Suppressor macrophage (primary cell): ENCODE measurements at regions not wholly inside any gene's neighbourhood (a gene's known extent, or its start where the extent isn't known, plus 50 kb on each side); places are given as distances from the start of the nearest gene placed in this dataset.
"Not testable (repeated sequence)": the region's sequence is repeated elsewhere in the genome, so short reads cannot be mapped to it uniquely, and the experiment has no call there.

Experiments used
- DNase-seq, 4 experiments: peaks; one replicate each; pipeline ENCODE4 v3.0.0-alpha.2; 2020 to 2022

GRCh38 chr9:103242486-103242885, 247.4 kb downstream of the CYLC2 start:
- no peak for DNase-seq

GRCh38 chr9:103243553-103243952, 248.4 kb downstream of the CYLC2 start:
- no peak for DNase-seq

- DNase-seq = no peak
Observed at GRCh38 chr9:103245369-103245768, 250.2 kb downstream of the CYLC2 start.

GRCh38 chr9:103261951-103262350, 266.8 kb downstream of the CYLC2 start:
- DNase-seq = no peak

- no peak for DNase-seq
Observed at GRCh38 chr9:103266064-103266463, 270.9 kb downstream of the CYLC2 start.

GRCh38 chr9:103277240-103277639, 282.1 kb downstream of the CYLC2 start:
- DNase-seq = no peak

- DNase-seq = no peak
Observed at GRCh38 chr9:103281126-103281525, 286.0 kb downstream of the CYLC2 start.

- DNase-seq = no peak
Observed at GRCh38 chr9:103287361-103287760, 292.2 kb downstream of the CYLC2 start.

- DNase-seq = no peak
Observed at GRCh38 chr9:103296189-103296588, 301.1 kb downstream of the CYLC2 start.

GRCh38 chr9:103301051-103301450, 305.9 kb downstream of the CYLC2 start:
- DNase-seq = no peak

- DNase-seq = no peak
Observed at GRCh38 chr9:103304797-103305196, 309.7 kb downstream of the CYLC2 start.

GRCh38 chr9:103319979-103320378, 324.8 kb downstream of the CYLC2 start:
- no peak for DNase-seq

GRCh38 chr9:103323699-103324098, 328.6 kb downstream of the CYLC2 start:
- DNase-seq = no peak

GRCh38 chr9:103335461-103335860, 340.3 kb downstream of the CYLC2 start:
- no peak for DNase-seq

- no peak for DNase-seq
Observed at GRCh38 chr9:103355000-103355399, 359.9 kb downstream of the CYLC2 start.

GRCh38 chr9:103357980-103358379, 362.8 kb downstream of the CYLC2 start:
- DNase-seq = not testable (repeated sequence)

GRCh38 chr9:103361906-103362305, 366.8 kb downstream of the CYLC2 start:
- no peak for DNase-seq

GRCh38 chr9:103362986-103363385, 367.9 kb downstream of the CYLC2 start:
- DNase-seq = no peak

- DNase-seq = no peak
Observed at GRCh38 chr9:103364753-103365152, 369.6 kb downstream of the CYLC2 start.

GRCh38 chr9:103371152-103371551, 376.0 kb downstream of the CYLC2 start:
- no peak for DNase-seq

- DNase-seq = no peak
Observed at GRCh38 chr9:103372828-103373227, 377.7 kb downstream of the CYLC2 start.

GRCh38 chr9:103377667-103378066, 382.5 kb downstream of the CYLC2 start:
- no peak for DNase-seq

- DNase-seq = peak; percentile 8 to 46 (median 42)
Observed at GRCh38 chr9:103397868-103398600, 402.9 kb downstream of the CYLC2 start.

GRCh38 chr9:103399535-103399934, 404.4 kb downstream of the CYLC2 start:
- no peak for DNase-seq

GRCh38 chr9:103407260-103407659, 412.1 kb downstream of the CYLC2 start:
- DNase-seq = peak in 1 of 4 experiments; percentile 1
